DMS153 treated with DMSO at 0.1 percent for 48 hours (cell line): ENCODE measurements at regions not wholly inside any gene's neighbourhood (a gene's known extent, or its start where the extent isn't known, plus 50 kb on each side); places are given as distances from the start of the nearest gene placed in this dataset.

Experiments
- DNase-seq: peaks from one replicate; lab custom pipeline; 2025; ENCODE audit not compliant: unreplicated experiment; lab: John Stamatoyannopoulos, UW

GRCh38 chr13:111513766-111514609, 193.5 kb downstream of the TEX29 start:
- DNase-seq: no peak

DNA sequence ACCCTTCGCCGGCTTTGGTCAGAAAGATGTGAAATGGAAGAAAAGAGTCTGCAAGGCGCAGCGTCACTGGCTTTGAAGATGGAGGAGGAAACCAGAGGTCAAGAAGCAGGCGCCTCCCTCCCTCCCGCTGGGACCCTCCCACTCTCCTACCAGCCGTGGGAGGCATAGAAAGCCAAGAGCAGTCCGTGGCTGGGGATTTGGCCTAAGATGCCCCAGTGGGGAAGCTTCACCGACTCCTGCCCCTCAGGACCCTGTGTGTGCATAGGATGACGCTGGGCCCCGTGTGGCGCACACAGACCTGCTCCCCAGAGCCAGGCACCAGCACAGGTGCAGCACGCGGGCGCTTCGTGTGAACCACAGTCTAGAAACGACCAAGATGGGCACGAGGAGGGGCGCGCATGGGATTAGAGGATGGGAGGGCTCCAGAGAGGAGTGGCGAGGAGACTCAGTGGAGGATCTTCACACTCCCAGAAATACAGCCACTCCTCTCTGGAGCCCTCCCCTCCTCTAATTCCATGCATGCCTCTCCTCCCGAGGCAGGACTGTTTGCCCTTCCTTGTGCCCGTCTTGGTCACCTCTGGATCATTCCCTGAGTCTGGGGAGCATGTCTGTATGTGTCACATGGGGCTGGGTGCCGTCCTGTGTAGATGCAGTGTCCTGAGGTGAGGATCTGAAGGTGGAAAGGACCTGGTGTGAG, 194.3 kb downstream of the TEX29 start:
- no peak for DNase-seq

DNA sequence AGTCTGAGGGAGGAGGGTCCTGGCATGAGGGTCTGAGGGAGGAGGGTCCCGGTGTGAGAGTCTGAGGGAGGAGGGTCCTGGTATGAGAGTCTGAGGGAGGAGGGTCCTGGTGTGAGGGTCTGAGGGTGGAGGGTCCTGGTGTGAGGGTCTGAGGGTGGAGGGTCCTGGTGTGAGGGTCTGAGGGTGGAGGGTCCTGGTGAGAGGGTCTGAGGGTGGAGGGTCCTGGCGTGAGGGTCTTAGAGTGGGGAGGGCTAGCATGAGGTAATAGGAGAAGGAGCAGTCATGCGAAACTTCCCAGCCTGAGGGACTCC, 194.8 kb downstream of the TEX29 start:
- no peak for DNase-seq

DNA sequence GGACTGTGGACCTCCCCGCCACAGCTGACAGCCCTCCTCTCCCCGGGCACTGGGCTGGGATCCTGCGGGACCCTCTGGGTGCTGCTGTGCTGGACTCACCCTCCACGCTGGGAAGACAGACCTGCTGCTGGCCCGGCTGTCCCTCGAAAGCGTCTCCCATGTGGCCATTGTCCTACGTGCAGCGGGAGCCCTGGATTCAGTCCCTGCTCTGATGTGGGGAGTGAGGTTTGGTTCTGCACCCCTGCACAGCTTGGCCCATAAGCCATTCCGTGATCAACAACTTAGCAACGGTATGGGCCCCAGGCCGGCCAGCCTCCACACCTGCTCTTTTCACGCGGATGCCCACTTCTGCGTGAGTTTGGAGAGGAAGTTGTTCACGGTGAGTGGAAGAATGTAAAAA, 195.2 kb downstream of the TEX29 start:
- no peak for DNase-seq

DNA sequence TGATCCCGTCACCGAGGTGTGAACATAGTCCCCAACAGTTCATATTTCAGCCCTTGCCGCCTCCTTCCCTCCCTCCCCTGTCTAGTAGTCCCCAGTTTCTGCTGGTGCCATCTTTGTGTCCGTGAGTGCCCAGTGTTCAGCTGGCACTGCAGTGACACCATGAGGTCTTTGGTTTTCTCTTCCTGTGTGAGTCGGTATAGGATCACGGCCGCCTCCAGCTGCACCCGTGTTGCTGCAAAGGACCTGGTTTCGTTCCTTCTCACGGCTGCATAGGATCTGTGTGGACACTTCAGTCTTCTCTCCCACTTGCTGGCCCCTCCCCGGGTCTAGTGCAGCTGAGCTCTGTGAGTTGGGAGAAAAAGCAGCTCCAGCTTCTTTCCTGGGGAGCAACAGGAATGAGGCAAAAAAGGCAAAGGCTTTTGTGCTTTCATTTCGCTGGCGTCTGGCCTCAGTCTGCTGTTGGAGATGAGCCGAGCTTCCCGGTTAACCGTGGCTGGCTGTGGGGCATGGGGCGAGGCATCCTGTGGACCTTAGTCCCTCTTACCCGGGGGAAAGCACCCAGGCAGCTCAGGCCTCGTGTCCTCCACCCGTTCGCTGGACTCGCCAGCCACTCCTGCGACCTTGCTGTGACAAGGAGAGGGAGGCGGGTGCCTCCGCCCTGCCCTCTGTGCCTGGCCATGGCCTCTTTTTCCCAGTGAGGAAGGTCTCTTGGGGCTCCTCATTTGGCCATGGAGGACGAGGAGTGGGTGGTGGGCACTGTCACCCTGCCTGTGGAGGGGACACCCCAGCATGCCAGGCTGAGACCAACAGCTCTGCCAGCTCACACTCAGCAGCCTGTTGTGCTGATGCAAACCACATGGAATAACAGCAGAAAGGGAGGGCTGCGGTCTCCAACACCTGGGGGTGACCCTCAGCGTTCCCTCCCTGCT, 196.5 kb downstream of the TEX29 start:
- peak; percentile 32 for DNase-seq

DNA sequence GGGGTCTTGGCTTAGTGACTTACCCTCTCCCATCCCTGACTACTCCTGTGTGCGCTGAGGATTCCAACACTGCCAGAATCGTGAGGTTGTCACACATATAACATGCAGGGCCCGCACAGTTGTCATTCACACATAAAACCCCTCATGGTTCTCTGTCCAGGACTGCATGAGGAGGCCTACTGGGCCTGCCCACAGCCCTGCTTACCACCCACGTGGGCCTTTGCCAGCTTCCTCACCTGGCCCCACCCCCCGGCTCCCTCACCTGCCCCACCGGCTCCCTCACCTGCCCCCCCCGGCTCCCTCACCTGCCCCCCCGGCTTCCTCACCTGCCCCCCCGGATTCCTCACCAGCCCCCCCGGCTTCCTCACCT, 197.2 kb downstream of the TEX29 start:
- peak; percentile 4 for DNase-seq

GRCh38 chr13:111518161-111518792, 197.8 kb downstream of the TEX29 start:
- peak; percentile 61 for DNase-seq

DNA sequence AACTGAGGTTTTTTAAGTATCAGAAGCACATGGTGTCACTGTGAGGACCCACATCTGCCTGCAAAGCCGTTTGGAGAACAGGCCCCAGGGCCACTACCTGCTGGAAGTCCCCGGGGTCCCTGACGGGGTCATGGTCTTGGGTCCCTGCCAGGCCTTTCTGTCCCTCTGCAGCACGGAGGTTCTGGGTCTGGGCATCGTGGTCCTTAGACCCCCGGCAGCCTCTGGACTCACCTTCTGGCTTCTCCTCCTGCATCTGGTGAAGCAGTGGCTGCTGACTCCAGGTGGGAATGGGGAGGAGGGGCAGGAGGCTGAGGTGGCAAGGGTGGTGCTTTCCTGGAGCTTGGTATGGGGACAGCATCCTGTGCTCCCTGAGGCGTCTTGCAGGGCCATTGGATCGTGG, 198.6 kb downstream of the TEX29 start:
- no peak for DNase-seq

- no peak for DNase-seq
Observed at GRCh38 chr13:111519490-111520170, 199.2 kb downstream of the TEX29 start.

DNA sequence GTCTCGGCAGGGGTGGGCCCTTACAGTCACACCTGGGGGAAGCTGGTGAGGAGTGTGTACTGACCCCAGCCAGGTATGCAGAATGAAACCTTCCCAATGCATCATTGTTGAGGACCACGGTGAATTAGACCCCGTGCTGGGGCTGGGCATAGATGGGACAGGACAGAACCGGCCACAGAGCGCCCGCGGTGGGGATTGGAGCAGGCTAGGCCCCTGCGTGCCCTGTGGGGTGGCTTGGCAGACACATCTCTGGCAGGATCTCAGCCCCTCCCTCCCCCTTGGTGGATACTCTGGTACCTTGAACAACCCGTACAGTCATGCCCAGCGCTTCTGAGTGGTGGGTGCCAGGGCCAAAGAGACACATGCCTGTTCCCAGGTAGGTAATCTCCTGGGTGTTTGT, 200.6 kb downstream of the TEX29 start:
- no peak for DNase-seq

GRCh38 chr13:111521691-111522229, 201.3 kb downstream of the TEX29 start:
- DNase-seq: no peak

DNA sequence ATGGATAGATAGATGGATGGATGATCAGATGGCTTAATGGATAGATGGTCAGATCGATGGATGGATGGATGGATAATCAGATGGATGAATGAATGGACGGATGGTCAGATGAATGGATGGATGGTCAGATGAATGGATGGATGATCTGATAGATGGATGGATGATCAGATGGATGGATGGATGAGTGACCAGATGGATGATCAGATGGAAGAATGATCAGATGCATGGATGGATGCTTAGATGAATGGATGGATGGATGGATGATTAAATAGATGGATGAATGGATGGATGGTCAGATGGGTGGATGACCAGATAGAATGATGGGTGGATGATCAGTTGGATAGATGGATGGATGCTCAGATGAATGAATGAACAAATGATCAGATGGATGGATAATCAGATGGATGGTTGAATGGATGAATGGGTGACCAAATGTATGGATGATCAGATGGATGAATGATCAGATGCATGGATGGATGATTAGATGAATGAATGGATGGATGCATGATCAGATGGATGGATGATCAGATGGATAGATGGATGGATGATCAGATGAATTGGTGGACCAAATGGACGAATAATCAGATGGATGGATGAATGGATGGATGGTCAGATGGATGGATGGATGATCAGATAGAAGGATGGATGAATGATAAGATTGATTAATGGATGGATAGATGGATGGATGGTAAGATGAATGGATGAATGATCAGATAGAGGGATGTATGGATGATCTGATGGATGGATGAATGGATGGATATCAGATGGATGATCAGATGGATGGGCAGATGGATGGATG, 205.1 kb downstream of the TEX29 start:
- DNase-seq: no peak

DNA sequence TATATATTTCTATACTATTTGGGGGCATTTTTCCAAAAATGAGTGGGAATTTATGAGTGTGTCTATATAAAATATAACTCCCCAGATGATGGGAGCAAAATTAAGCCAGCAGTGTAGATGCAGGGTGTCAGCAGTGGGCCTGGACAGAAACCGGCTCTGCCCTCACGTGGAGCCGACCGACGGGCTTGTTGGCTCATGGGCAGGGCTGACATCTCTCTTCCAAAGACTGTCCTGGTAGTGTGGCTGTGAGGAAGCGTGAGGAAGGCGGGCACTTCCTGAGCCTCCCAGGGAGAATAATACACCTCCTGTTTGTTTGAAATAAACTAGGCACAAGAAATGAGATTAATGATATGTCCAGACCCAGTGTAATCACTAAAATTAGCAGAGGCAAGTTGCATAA, 206.5 kb downstream of the TEX29 start:
- DNase-seq: no peak

- DNase-seq: no peak
Observed at GRCh38 chr13:111527614-111528229, 207.3 kb downstream of the TEX29 start.

DNA sequence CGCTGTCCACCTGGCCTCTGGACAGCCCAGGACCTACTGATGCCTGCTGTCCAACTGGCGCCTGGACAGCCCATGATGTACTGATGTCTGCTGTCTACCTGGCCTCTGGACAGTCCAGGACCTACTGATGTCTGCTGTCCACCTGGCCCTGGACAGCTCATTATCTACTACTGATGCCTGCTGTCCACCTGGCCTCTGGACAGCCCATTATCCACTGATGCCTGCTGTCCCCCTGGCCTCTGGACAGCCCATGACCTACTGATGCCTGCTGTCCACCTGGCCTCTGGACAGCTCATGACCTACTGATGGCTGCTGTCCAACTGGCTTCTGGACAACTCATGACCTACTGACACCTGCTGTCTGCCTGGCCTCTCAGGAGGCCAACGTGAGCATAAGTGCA, 208.1 kb downstream of the TEX29 start:
- DNase-seq: no peak

DNA sequence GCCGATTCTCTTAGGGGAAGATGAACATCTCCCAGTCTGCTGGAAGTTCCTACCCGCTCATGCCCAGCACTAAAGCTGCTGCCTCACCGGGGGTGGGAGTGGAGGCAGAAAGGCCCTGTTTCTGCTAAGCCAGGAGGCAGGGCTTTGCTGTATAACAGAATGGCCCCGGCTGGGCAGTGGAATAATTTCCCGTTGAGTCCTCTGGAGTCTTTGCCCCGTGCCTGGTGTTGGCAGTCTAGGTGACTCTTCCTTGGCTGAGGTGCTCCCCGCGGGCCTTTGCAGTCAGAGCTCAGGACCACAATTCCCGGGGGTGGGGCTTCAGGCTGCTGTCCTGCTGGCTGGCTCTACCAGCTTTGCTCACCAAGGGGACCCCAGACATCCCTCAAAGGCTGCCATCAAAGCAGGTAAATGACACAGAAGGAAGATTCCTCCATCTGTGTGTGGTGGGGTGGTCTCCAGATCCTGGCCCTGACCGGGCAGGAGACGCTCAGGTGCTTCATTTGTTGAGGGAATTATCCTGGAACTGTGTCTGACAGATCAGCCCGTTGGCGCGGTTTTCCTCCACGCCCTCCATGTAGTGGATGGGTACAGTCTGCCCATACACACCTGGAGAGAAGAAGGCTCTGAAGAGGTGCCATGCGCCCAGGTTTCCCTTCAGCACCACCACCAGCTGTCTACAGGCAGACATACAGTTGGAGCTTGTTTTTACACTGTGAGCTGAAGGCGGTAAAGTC, 209.9 kb downstream of the TEX29 start:
- DNase-seq: no peak

DNA sequence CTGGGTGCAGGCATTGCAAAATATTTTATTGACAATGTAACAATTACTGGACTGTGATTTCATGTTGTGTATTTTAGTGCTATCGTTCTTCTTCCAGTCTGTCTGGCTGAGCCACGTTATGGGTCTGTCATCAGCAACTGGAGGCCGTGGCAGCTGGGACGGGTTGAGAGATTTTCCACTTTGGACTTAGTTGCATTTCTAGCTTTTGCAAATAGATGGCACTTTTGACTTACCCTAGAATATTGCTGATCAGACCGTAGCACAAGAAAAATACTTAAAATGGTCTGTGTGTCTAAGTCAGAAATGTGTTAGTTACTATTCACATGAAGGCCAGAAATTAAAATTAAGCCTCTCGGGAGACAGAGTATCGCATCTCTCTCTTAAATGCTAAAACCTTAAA, 211.1 kb downstream of the TEX29 start:
- DNase-seq: peak; percentile 58

DNA sequence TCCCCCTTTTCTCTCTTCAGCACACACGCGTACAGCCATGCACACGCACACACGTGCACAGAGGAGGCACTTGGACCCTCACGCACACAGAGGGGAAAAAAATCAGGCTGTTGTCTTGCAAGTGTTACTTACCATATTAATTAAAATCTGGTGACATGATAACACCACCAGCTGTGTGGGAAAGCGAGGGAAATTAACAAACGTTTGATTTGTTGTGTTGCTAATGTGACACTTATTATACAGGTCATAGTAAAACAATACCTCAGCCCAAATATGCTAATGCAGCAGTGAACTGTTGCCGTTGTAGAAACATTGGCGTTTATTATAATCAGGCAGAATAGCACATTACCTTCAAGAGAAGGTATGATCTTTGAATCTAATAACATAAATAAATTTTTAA, 211.7 kb downstream of the TEX29 start:
- DNase-seq: no peak
